ENCODE measurements at regions not wholly inside any gene's neighbourhood (a gene's known extent, or its start where the extent isn't known, plus 50 kb on each side); places are given as distances from the start of the nearest gene placed in this dataset.

DNA sequence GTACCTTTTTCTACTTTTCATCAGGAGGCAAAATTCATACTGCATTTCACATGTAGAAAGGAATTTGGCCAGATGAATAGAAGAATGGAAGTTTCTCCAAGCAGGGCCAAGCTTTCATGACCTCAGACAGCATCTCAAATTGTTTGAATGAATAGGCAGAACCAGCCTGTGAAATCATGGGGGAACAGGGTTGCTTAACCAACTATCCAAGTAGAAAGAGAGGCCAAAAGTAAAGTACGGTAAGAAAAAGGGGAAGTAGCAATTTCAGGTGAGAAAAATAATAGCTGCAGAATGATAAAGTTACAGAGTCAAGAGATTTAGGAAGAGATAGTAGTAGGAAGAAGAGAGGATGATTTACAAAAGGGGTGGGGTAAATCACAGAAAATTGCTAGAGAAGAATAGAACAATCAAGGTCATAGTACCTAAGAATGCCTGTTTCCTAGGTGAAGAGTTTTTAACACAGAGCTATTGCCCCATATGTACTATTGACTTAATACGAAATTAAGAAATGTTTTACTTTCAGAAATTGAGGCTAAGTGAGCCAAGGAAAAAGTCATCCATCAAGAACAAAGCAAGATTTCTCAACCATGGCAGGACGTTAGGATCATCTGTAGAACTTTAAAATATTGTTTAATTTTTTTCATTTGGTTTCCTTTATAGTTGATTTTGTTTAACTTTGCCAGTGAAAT lies 177.1 kb upstream of the TET2 start:
- DNase-seq = no peak

DNA sequence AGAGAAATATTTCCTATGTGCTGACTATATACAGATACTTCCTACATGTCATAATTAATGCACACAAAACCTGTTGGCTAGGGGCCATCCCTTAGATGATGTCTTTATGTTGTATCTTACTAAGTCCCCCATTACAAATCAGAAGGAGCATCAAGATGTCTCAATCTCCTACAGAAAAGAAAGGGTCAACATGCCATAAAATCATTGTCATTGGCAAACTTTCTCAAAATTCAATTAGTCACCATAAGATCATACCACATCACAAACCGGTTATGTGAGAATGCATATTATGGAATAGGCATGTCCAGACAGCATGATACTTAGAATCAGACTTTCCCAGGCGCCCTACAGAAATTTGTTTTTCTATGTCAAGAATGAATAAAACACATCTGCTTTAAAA lies 175.2 kb upstream of the TET2 start:
- DNase-seq = no peak

DNA sequence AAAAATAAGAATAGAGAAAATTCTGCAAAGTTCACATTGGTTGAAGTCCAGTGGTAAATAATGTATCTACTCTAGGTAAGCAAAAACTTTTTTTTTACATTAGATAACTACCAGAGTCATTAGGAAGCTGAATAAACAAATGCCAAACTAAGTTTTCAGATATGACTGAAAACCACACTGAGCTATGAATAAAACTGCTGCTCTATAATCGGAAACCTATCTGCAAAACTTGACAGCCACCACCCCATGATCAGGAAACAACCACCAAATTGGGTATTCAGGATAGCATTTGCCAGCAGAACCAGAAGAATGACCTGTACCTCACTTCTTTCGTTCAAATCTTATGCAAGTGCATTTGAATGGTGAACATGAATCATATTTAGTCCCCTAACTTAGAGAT lies 173.0 kb upstream of the TET2 start:
- DNase-seq = no peak

DNA sequence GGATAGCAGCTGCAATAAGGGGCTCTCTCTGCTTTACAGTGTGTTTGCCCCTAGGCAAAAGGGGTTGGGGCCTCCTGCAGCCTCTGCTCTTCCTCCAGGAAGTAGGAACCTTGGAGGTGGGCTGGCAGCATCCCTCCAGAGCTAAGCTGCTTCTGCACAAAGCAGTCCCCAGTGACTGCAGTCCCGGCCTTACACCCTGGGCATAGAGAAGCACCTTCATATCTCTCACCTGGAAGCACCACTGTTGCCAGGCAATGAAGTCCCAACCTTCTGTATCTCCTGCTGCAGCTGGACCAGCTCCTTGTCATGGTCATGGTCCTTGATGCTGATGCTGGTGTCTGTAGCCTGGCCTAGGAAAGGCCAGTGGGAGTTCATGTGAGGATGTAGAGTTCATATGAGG lies 171.1 kb upstream of the TET2 start:
- no peak for DNase-seq

DNA sequence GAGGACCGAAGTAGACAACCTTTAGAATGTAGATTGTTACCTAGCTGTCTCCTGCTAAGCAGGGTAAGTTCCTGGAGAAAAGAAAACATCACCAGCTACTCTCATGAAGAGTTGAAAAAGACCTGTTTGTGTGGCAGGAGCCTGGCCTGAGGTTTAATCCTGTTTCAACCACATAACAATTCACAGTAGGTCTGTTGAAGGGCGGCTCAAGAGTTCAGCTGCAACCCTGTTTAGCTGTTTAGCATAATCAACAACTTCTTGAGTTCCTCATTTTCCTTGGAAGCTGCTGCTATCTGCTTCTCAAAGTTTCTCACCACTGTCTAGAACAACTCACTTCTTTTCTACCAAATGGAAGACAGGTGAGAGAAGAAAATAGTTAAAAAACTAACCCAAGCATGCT lies 170.4 kb upstream of the TET2 start:
- DNase-seq = no peak

DNA sequence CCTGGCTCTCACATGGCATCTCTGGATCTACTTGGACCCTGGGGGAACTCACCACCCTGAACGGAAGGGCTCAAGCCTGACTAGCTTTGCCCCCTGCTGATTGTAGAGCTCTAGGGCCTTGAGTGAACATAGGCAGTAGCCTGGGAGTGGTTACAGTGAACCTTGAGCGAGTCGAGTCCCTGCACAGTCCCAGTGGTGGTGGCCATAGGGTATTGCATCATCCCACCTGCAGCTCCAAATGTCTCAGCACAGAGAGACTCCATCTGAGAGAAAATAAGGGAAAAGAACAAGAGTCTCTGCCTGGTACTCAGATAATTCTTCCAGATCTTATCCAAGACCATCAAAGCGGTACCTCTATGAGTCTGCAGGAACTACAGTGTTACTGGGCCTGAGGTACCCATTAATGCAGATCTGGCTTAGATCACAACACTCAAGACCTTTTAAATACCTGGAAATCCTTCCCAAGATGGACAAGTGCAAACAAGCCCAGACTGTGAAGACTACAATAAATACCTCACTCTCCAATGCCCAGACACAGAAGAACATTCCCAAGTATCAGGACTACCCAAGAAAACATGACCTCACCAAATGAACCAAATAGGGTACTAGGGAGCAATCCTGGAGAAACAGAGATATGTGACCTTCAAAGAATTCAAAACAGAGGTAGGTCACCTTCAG lies 167.5 kb upstream of the TET2 start:
- DNase-seq = no peak

DNA sequence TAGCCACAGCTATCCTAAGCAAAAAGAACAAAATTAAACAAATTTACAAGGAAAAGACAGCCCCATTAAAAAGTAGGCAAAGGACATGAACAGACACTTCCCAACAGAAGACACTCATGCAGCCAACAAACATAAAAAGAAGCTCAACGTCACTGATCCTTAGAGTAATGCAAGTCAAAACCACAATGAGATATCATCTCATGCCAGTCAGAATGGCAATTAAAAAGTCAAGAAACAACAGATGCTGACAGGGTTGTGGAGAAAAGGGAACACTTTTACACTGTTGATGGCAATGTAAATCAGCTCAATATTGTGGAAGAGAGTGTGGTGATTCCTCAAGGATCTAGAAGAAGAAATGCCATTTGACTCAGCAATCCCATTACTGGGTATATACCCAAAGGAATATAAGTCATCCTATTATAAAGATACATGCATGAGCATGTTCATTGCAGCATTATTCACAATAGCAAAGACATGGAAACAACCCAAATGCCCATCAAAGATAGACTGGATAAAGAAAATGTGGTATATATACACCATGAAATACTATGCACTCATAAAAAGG lies 163.0 kb upstream of the TET2 start:
- no peak for DNase-seq

DNA sequence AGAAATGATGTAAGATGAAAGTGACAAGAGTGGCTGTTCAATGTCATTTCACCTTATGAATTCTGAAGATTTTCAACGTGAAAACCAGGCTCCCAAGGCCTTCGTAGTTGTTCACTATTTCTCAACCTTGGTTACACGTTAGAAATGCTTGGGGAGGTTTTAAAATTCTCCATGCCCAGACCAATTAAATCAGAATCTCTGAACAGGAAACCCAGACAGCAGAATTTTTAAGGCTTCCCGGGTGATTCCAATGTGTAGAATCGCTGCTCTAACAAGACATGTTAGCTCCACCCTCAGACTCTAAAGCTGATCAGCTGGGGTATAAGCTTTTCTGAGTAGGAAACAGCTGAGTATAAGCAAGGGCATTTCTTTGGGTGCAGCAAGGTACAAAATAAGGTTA lies 160.4 kb upstream of the TET2 start:
- DNase-seq = no peak

DNA sequence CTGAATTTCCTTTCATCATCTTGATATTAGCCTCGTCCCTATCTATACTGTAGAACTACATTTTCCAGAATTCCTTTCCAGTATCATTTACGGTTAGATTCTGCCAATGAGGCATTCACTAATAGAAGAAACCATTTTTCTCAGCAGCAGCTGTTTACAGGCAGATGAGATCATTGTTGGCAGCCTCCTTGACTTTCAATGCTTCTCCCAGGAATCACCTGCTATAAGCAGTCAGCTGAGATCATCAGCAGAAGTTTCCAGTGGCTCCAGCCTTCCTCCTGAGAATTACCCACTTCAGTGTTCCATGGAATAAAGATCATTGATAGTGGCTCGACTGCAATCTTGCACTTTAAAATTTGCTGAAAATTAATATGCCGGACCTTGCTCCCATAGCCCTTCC lies 157.3 kb upstream of the TET2 start:
- DNase-seq = no peak

DNA sequence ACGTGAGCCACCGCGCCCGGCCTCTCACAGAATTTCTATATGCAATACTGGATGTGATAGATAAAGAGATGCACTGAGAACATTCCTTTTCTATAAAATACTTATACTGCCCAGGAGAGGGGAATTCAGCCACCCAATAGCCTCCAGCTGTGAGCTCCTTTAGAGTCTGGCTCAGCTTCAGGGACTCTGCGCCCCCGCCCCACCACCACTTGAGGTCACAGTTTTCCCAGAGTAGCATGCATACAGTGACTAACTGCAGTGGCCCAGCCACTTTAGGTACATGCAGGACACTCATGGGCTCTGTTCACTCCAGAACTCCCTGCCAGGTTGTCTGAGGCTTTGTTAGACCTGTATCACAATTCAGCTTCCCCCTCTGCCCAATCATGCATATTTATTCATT lies 144.4 kb upstream of the TET2 start:
- DNase-seq = no peak

DNA sequence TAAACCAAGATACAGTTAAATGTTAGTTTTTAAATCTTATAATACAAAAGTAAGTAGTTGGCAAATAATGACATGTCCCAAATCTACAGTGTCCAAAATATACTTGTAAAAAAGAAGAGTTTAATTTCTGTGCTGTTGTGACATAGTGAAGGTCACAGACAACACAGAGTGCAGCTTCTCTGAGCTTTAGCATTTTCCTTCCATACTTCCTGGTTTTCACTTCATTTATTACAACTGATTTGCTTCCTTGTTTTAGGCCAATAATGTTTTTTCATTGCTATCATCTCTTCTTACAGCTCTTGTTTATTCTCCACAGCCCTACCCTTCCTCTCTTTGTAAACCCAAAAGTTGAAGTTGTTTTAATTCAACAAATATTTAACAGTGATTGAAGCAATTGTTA lies 132.4 kb upstream of the TET2 start:
- no peak for DNase-seq

DNA sequence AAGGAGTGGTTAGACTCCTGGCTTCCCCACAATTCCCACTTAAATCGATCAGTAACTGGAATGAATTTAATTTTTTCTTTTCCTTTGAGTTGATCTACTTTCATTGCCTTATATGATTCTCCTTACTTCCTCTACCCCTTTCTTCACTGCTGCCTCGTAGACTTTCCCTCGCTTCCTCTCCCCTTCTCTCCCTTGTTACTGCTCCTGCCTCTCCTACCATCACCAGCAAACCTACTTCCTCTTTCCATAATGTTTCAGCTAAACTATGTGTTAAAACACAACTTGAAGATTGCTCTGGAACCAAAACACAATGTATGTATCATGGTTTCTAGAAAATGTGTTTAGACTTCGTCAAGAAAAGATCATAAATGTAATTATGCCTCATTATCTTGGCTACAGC lies 132.0 kb upstream of the TET2 start:
- no peak for DNase-seq

DNA sequence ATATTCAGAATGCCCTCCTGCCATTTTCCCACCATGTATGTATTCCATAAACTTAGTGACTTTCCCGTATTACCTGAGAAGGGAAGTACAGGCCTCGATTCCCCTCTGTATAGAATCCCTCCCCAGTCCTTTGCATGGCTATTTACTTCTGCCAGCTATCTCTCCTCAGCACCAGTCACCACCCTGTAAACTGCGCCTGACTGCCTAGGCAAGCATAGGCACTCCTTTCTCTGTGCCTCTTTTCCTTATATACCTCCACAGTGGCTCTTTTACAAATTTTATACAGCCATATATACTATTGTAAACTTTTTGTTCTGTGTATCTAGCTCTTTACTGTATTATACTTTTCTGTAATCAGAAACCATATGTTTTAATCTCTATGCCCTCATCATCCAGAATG lies 130.9 kb upstream of the TET2 start:
- DNase-seq = no peak

DNA sequence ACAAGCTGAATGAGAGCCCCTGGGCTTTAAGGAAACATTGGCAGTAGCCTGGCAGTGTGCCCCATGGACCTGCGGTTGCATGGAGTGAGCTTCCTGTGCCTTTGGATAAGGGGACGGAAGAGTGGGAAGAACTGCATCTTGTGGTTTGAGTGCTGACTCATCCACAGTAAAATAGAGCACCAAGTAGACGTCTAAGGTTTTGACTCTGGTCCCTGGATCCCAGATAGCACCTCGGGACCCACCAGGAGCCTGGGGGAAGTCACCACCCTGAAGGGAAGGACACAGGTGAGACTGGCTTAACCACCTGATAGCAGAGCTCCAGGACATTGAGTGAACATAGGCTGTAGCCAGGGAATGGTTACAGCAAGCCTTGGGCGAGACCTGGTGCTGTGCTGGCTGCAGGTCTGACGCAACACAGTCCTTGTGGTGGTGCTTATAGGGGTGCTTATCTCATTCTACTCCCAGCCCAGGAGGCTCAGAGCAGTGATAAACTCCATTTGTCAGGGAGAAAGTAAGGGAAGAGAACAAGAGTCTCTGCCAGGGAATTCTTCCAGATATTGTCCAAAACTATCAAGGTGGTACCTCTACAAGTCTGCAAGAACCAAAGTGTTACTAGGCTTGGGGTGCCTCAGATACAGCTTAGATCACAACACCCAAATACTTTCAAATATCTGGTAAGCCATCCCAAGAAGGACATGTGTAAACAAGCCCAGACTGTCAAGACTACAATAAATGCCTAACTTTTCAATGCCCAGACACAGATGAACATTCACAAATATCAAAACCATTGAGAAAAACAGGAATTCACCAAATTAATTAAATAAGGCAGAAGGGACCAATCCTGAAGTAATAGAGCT lies 123.6 kb upstream of the TET2 start:
- DNase-seq = no peak

DNA sequence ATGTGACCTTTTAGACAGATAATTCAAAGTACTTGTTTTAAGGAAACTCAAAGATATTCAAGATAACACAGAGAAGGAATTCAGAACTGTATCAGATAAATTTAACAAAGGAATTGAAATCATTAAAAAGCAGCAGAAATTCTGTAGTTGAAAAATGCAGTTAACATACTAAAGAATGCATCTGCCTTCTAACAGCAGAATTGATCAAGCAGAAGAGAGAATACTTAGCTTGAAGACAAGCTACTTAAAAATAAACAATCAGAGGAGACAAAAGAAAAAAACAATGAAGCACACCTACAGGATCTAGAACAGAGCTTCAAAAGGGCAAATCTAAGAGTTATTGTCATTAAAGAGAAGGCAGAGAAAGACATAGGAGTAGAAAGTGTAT lies 123.0 kb upstream of the TET2 start:
- no peak for DNase-seq

DNA sequence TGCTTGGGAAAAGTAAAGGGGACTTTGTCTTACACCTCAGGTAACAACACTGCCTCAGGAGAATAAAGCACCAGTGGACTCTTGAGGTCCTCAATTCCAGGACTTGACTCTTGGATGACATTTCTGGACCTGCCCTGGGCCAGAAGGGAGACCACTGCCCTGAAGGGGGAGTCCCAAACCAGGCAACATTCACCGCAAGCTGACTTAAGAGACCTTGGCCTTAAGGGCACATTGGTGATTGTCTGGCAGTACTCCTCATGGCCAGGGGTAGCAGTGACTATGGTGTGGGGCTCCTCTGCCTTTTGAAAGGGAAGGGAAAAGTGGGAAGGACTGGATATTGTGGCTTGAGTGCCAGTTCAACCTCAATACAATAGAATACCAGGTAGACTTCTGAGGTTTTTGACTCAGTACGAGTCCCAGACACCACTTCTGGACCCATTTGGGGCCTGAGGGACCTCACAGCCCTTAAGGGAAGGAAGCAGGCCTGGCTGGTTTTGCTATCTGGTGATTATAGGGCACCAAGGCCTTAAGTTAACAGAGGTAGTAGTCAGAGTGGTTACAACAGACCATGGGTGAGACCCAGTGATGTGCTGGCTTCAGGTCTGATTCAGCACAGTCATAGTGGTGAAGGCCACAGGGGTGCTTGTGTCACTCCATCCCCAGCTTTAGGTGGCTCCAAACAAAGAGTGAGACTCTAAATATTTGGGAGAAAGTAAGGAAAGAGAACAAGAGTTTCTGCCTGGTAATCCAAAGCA lies 121.2 kb upstream of the TET2 start:
- no peak for DNase-seq

DNA sequence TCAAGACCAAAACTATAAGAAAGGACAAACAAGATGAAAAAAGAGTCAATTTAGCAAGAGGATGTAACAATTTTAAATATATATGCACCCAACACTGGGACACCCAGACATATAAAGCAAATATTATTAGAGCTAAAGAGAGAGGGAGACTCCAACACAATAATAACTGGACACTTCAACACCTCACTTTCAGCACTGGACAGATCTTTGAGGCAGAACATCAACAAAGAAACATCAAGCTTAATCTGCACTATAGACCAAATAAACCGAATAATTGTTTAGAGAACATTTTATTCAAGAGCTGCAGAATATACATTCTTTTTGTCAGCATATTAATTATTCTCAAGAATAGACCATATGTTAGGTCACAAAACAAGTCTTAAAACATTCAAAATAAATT lies 109.7 kb upstream of the TET2 start:
- DNase-seq = no peak

DNA sequence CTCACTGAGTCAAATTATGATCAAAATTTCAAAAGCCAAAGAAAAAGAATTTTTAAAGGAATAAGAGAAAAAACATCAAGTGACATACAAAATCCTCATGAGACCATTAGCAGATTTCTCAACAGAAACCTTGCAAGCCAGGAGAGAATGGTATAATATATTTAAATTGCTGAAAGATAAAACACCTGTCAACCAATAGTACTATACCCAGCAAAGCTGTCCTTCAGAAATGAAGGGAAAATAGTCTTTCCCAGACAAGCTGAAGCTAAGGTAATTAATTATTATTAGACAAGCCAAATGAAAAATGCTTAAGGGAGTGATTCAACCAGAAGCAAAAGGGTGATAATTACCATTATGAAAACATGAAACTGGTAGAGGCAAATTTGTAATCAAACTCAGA lies 104.2 kb upstream of the TET2 start:
- no peak for DNase-seq

DNA sequence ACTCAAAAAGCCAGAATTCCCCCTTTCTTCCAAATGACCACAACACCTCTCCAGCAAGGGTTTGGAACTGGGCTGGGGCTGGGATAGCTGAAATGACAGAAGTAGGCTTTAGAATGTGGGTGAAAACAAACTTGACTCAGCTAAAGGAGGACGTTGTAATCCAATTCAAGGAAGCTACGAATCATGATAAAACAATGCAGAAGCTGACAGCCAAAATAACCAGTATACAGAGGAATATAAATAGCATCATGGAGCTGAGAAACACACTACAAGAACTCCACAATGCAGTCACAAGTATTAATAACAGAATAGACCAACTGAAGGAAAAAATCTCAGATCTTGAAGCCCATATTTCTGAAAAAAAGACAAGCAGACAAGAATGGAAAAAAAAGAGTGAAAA lies 95.8 kb upstream of the TET2 start:
- DNase-seq = no peak

DNA sequence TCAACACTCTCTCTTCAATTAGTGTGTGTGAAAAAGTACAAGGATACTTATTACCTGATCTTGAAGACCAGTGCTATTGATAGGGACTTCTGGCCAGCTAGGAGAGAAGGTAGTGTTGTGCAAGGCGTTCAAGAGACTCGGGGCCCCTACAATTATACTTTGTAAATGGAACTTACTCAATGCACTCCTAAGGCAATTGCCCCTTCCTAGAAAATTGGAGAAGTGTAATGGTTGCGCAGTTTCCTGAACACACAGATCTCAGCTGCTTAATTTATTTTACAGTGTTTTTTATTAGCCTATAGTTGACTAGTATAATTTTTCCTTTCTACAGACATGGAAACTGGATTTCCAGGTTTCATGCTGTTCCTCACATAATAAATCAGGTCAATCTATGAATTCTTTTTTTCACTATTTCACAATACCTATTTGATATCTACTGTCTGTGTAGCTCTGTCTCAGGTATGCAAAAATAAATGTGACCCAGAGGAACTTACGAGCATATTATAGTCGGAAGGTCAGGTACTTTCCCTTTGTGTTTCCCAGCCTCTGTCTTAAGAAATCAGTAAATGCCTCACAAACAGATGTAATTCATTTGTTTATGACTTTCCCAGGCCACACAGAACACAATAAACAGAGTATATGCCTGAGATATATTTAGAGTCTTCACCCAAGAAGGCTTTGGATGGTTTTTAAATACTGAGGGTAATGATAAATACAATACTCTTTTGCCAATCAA lies 89.1 kb upstream of the TET2 start:
- no peak for DNase-seq

DNA sequence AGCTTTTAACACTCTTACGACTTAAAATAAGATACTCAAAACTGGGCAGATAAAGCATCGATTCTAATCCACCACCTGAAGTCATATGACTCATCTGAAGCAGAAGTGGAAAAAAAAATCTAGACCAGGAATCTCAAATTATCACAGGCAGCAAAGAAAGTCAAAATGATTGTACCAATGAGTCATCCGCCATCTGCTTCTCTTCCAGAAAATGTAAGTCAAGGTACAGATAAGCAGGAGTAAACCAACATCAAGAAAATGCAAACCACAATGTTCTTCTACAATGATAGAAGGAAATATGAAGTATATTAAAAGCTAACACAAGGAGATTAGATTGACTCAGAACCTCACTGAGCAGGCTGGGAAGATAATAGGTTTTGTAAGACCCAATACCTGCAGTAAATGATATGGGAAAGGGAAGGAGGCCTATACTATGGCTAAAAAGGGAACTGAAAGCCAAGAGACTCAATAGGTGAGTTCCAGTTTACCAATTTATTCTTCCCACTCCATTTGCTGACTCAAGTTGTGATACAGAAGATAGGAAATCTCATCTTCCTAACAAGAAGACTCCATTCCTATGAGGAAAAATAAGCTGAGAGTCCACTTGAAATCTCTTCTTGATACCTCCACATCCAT lies 88.4 kb upstream of the TET2 start:
- DNase-seq = no peak

DNA sequence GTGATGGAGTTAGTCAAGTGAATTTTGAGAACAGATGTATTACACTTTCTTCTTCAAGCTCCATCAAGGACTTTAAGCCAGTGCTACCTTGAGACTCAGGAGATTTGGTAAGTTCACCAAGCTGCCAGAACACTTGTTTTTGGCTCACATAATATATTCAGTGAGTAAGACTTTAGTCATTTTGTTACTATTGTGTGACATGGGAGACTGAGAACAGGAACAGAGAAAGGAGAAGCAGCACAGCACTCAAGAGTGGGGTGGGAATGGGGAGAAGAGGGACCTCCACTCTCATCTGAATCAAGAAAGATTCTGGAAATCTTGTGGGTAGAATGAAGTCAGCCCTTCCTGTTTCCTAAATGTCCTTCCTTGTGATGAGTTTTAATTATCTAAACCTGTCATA lies 87.3 kb upstream of the TET2 start:
- DNase-seq = no peak

Data from GDM1 (cell line).